ENCODE measurements at regions not wholly inside any gene's neighbourhood (a gene's known extent, or its start where the extent isn't known, plus 50 kb on each side); places are given as distances from the start of the nearest gene placed in this dataset.

DNA sequence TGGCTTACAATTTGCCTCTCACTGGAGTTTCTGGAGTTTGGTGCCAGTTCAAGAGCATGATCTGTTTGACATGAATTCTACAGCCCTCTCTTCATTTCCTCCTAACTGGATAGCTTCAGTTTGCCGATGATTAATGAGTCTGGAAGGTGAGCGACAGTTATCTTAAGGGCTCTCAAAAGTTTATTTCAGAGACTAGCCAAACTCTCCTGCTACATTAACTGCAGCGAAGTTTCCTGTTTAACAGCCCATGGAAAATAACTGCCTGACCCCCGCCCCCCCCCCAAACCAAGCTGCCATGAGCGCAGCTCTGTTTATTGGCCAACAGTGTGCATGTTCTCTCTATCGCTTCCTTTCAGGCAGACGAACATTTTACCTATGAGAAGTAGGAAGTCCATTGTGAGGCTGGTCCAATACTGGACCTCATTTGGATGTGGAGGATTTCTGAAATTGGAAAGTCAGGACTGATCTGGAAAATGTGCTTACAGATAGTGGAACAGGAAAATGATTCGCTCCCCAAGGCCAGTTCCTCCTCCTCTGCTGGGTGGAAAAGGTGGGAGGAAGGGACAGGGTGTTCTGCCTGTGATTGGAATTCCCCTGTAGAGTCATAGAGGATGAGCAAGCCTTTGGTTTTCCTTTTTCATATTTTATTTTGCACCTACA lies 522.2 kb upstream of the JAG1 start:
- Histone ChIP-seq H3K4me1 (ENCODE audit: insufficient read depth, low read length) (no peaks in the 10 kb centered on the region), H3K36me3 (replicated peaks in 1 of 2; ENCODE audit: control insufficient read depth in 1 of 2, insufficient read depth in 2 of 2, low read length in 2 of 2) (no peaks in the 10 kb centered on the region), H3K27ac (ENCODE audit: extremely low read length, insufficient read depth, low read length) (no peak overlapping the region), H3K9ac (ENCODE audit: insufficient read depth, low read depth, low read length) (no peak overlapping the region), H2AFZ (ENCODE audit: low read length) (no peak overlapping the region), H4K20me1 (ENCODE audit: insufficient read depth, low read length) (no peaks in the 10 kb centered on the region), H3K4me3 (replicated peaks in 1 of 3; ENCODE audit: insufficient read depth in 1 of 3, low read depth in 2 of 3, low read length in 3 of 3) (no peak overlapping the region), H3K9me3 (ENCODE audit: low read length) (no peaks in the 10 kb centered on the region), H3K4me2 (ENCODE audit: low read depth, low read length) (no peak overlapping the region), H3K27me3 (ENCODE audit: control insufficient read depth in 1 of 2, insufficient read depth in 2 of 2, low read length in 2 of 2) (no peaks in the 10 kb centered on the region; a peak in 1 of 5 replicates), H3K79me2 (ENCODE audit: insufficient read depth, low read length) (no peaks in the 10 kb centered on the region)
- in situ Hi-C loops (cut with HindIII; ENCODE audit: extremely low pct_ligation_motif_present, low pct_unique_long_range_greater_than_20kb): no loop called here
- 32% methylated on average over 8 of the region's 8 CpGs for WGBS (ENCODE audit: low lambda C conversion rate)
- intact Hi-C loops (cut with micrococcal nuclease; ENCODE audit: unreplicated experiment): no loop called here
- no TSS peak for BruUV-seq (replicated peaks)
- ChIA-PET POLR2A (no interaction called here), CTCF (ENCODE audit: low intra/inter-chr PET ratio, low total read pairs) (no interaction called here)
- FAIRE-seq (no peak), ATAC-seq (no peak), DNase-seq (ENCODE audit: low spot score) (no peak)
- no peak for TF ChIP-seq ARID2 (CRISPR knock-in tag; IDR thresholded peaks at IDR 0.05; ENCODE audit: borderline replicate concordance)
- no peak for TF ChIP-seq ZNF160 (CRISPR knock-in tag; IDR thresholded peaks at IDR 0.05)
- TF ChIP-seq XBP1 (CRISPR knock-in tag; IDR thresholded peaks at IDR 0.05): no peak
- TF ChIP-seq, protein P1, sequence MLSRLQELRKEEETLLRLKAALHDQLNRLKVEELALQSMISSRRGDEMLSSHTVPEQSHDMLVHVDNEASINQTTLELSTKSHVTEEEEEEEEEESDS (CRISPR knock-in tag; IDR thresholded peaks at IDR 0.05; ENCODE audit: borderline replicate concordance): no peak
- no peak for TF ChIP-seq ZNF329 (CRISPR knock-in tag; IDR thresholded peaks at IDR 0.05; ENCODE audit: low read depth)
- TF ChIP-seq ZNF557 (CRISPR knock-in tag; IDR thresholded peaks at IDR 0.05): no peak
- no peak for TF ChIP-seq SAP130 (CRISPR knock-in tag; IDR thresholded peaks at IDR 0.05; ENCODE audit: low read depth)
- no peak for TF ChIP-seq ZNF383 (CRISPR knock-in tag; IDR thresholded peaks at IDR 0.05; ENCODE audit: borderline replicate concordance)
- no peak for TF ChIP-seq EEA1 (CRISPR knock-in tag; IDR thresholded peaks at IDR 0.05; ENCODE audit: borderline replicate concordance)
- TF ChIP-seq EP300 (IDR thresholded peaks at IDR 0.05; ENCODE audit: low read depth in 2 of 2, low read length in 2 of 2): no peak
- TF ChIP-seq EP300 (CRISPR knock-in tag; IDR thresholded peaks at IDR 0.05; ENCODE audit: borderline replicate concordance): no peak
- TF ChIP-seq ZNF333 (CRISPR knock-in tag; IDR thresholded peaks at IDR 0.05; ENCODE audit: borderline replicate concordance): no peak
- TF ChIP-seq PHF5A (CRISPR knock-in tag; IDR thresholded peaks at IDR 0.05; ENCODE audit: low read depth, unreplicated experiment): no peak
- TF ChIP-seq KAT7 (CRISPR knock-in tag; IDR thresholded peaks at IDR 0.05; ENCODE audit: borderline replicate concordance): no peak
- TF ChIP-seq PTBP1 (IDR thresholded peaks at IDR 0.05; ENCODE audit: low read depth, low read length, poor library complexity, severe bottlenecking): no peak
- TF ChIP-seq SNAPC2 (CRISPR knock-in tag; IDR thresholded peaks at IDR 0.05): no peak
- TF ChIP-seq, protein P2, sequence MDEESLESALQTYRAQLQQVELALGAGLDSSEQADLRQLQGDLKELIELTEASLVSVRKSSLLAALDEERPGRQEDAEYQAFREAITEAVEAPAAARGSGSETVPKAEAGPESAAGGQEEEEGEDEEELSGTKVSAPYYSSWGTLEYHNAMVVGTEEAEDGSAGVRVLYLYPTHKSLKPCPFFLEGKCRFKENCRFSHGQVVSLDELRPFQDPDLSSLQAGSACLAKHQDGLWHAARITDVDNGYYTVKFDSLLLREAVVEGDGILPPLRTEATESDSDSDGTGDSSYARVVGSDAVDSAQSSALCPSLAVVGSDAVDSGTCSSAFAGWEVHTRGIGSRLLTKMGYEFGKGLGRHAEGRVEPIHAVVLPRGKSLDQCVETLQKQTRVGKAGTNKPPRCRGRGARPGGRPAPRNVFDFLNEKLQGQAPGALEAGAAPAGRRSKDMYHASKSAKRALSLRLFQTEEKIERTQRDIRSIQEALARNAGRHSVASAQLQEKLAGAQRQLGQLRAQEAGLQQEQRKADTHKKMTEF (CRISPR knock-in tag; IDR thresholded peaks at IDR 0.05): no peak
- no peak for TF ChIP-seq YEATS4 (CRISPR knock-in tag; IDR thresholded peaks at IDR 0.05; ENCODE audit: borderline replicate concordance)
- no peak for TF ChIP-seq ZNF562 (CRISPR knock-in tag; IDR thresholded peaks at IDR 0.05; ENCODE audit: borderline replicate concordance)
- TF ChIP-seq ZFP36 (IDR thresholded peaks at IDR 0.05; ENCODE audit: borderline replicate concordance, low read depth, low read length, partially characterized antibody): no peak
- no peak for TF ChIP-seq HOXA9 (CRISPR knock-in tag; IDR thresholded peaks at IDR 0.05; ENCODE audit: borderline replicate concordance)
